ENCODE measurements at regions not wholly inside any gene's neighbourhood (a gene's known extent, or its start where the extent isn't known, plus 50 kb on each side); places are given as distances from the start of the nearest gene placed in this dataset.

GRCh38 chr3:30184091-30184810 lies 422.1 kb upstream of the TGFBR2 start:
- no peak for DNase-seq (ENCODE audit: low spot score)
- no peak overlapping the region for H3K4me3 Mint-ChIP-seq
- no peaks in the 10 kb centered on the region for H3K4me1 Mint-ChIP-seq (ENCODE audit: low read depth)
- H3K27ac Mint-ChIP-seq, result no peak overlapping the region
- H3K9me3 Mint-ChIP-seq, result no peaks in the 10 kb centered on the region
- H3K27me3 Mint-ChIP-seq (ENCODE audit: insufficient read depth), result peaks cover 20% of the 10 kb centered on the region
- no peaks in the 10 kb centered on the region for H3K36me3 Mint-ChIP-seq (ENCODE audit: low read depth)
- intact Hi-C loops (cut with micrococcal nuclease), result no loop called here

- no peaks in the 10 kb centered on the region for H3K4me1 Mint-ChIP-seq (ENCODE audit: low read depth)
- intact Hi-C loops (cut with micrococcal nuclease), result no loop called here
- DNase-seq (ENCODE audit: low spot score), result no peak
- peaks cover 23% of the 10 kb centered on the region for H3K27me3 Mint-ChIP-seq (ENCODE audit: insufficient read depth)
- H3K4me3 Mint-ChIP-seq, result no peak overlapping the region
- no peak overlapping the region for H3K27ac Mint-ChIP-seq
- H3K9me3 Mint-ChIP-seq, result no peaks in the 10 kb centered on the region
- H3K36me3 Mint-ChIP-seq (ENCODE audit: low read depth), result no peaks in the 10 kb centered on the region
These were observed 420.5 kb upstream of the TGFBR2 start for GRCh38 chr3:30185872-30186271.

GRCh38 chr3:30186741-30187219 lies 419.6 kb upstream of the TGFBR2 start:
- H3K4me3 Mint-ChIP-seq, result no peak overlapping the region
- no peaks in the 10 kb centered on the region for H3K36me3 Mint-ChIP-seq (ENCODE audit: low read depth)

GRCh38 chr3:30187366-30187765 lies 419.0 kb upstream of the TGFBR2 start:
- Mint-ChIP-seq H3K27ac (no peak overlapping the region), H3K4me1 (ENCODE audit: low read depth) (no peaks in the 10 kb centered on the region), H3K27me3 (ENCODE audit: insufficient read depth) (peaks cover 20% of the 10 kb centered on the region), H3K9me3 (no peaks in the 10 kb centered on the region), H3K36me3 (ENCODE audit: low read depth) (no peaks in the 10 kb centered on the region), H3K4me3 (no peak overlapping the region)
- no peak for DNase-seq (ENCODE audit: low spot score)
- intact Hi-C loops (cut with micrococcal nuclease), result no loop called here

More at GRCh38 chr3:30186741-30187219, 419.6 kb upstream of the TGFBR2 start:
- H3K4me1 Mint-ChIP-seq (ENCODE audit: low read depth), result no peaks in the 10 kb centered on the region
- peaks cover 20% of the 10 kb centered on the region for H3K27me3 Mint-ChIP-seq (ENCODE audit: insufficient read depth)
- no peak for DNase-seq (ENCODE audit: low spot score)
- no peak overlapping the region for H3K27ac Mint-ChIP-seq
- H3K9me3 Mint-ChIP-seq, result no peaks in the 10 kb centered on the region
- intact Hi-C loops (cut with micrococcal nuclease), result no loop called here

GRCh38 chr3:30188713-30189112 lies 417.7 kb upstream of the TGFBR2 start:
- no peaks in the 10 kb centered on the region for H3K4me1 Mint-ChIP-seq (ENCODE audit: low read depth)
- DNase-seq (ENCODE audit: low spot score), result no peak
- no peaks in the 10 kb centered on the region for H3K9me3 Mint-ChIP-seq

GRCh38 chr3:30189900-30190299 lies 416.5 kb upstream of the TGFBR2 start:
- H3K9me3 Mint-ChIP-seq, result no peaks in the 10 kb centered on the region
- no peak for DNase-seq (ENCODE audit: low spot score)
- no peak overlapping the region for H3K27ac Mint-ChIP-seq
- H3K4me1 Mint-ChIP-seq (ENCODE audit: low read depth), result no peaks in the 10 kb centered on the region
- H3K27me3 Mint-ChIP-seq (ENCODE audit: insufficient read depth), result peaks cover 21% of the 10 kb centered on the region
- intact Hi-C loops (cut with micrococcal nuclease), result no loop called here
- no peaks in the 10 kb centered on the region for H3K36me3 Mint-ChIP-seq (ENCODE audit: low read depth)
- no peak overlapping the region for H3K4me3 Mint-ChIP-seq

More at GRCh38 chr3:30188713-30189112, 417.7 kb upstream of the TGFBR2 start:
- H3K36me3 Mint-ChIP-seq (ENCODE audit: low read depth), result no peaks in the 10 kb centered on the region
- intact Hi-C loops (cut with micrococcal nuclease), result no loop called here
- peaks cover 20% of the 10 kb centered on the region for H3K27me3 Mint-ChIP-seq (ENCODE audit: insufficient read depth)
- H3K4me3 Mint-ChIP-seq, result no peak overlapping the region
- H3K27ac Mint-ChIP-seq, result no peak overlapping the region

GRCh38 chr3:30193625-30194044 lies 412.8 kb upstream of the TGFBR2 start:
- no peak overlapping the region for H3K4me3 Mint-ChIP-seq
- peaks cover 6% of the 10 kb centered on the region for H3K4me1 Mint-ChIP-seq (ENCODE audit: low read depth)
- intact Hi-C loops (cut with micrococcal nuclease), result no loop called here
- H3K9me3 Mint-ChIP-seq, result no peaks in the 10 kb centered on the region
- H3K27ac Mint-ChIP-seq, result no peak overlapping the region
- no peaks in the 10 kb centered on the region for H3K36me3 Mint-ChIP-seq (ENCODE audit: low read depth)
- DNase-seq (ENCODE audit: low spot score), result no peak
- peaks cover 10% of the 10 kb centered on the region for H3K27me3 Mint-ChIP-seq (ENCODE audit: insufficient read depth)

GRCh38 chr3:30195352-30195751 lies 411.0 kb upstream of the TGFBR2 start:
- intact Hi-C loops (cut with micrococcal nuclease), result no loop called here

GRCh38 chr3:30198162-30198561 lies 408.2 kb upstream of the TGFBR2 start:
- no peak for DNase-seq (ENCODE audit: low spot score)
- Mint-ChIP-seq H3K27me3 (ENCODE audit: insufficient read depth) (peaks cover 2% of the 10 kb centered on the region), H3K4me1 (ENCODE audit: low read depth) (peaks cover 14% of the 10 kb centered on the region), H3K4me3 (no peak overlapping the region), H3K36me3 (ENCODE audit: low read depth) (no peaks in the 10 kb centered on the region), H3K9me3 (no peaks in the 10 kb centered on the region), H3K27ac (no peak overlapping the region)
- intact Hi-C loops (cut with micrococcal nuclease), result loop anchor here (2.0 kb wide), 1 partner anchor 407 kb away; no protein-coding TSS in a partner anchor

More at GRCh38 chr3:30195352-30195751, 411.0 kb upstream of the TGFBR2 start:
- no peak overlapping the region for H3K27ac Mint-ChIP-seq
- H3K4me1 Mint-ChIP-seq (ENCODE audit: low read depth), result peaks cover 14% of the 10 kb centered on the region
- no peaks in the 10 kb centered on the region for H3K9me3 Mint-ChIP-seq
- DNase-seq (ENCODE audit: low spot score), result no peak
- H3K4me3 Mint-ChIP-seq, result no peak overlapping the region
- peaks cover 5% of the 10 kb centered on the region for H3K27me3 Mint-ChIP-seq (ENCODE audit: insufficient read depth)
- H3K36me3 Mint-ChIP-seq (ENCODE audit: low read depth), result no peaks in the 10 kb centered on the region

GRCh38 chr3:30199096-30199759 lies 407.2 kb upstream of the TGFBR2 start:
- H3K4me3 Mint-ChIP-seq, result no peak overlapping the region
- H3K27me3 Mint-ChIP-seq (ENCODE audit: insufficient read depth), result no peaks in the 10 kb centered on the region
- no peak overlapping the region for H3K27ac Mint-ChIP-seq
- no peaks in the 10 kb centered on the region for H3K9me3 Mint-ChIP-seq
- H3K4me1 Mint-ChIP-seq (ENCODE audit: low read depth), result peaks cover 14% of the 10 kb centered on the region
- intact Hi-C loops (cut with micrococcal nuclease), result loop anchor here (1.0 to 2.0 kb wide), 4 partner anchors 86 to 494 kb away; no protein-coding TSS in a partner anchor
- no peaks in the 10 kb centered on the region for H3K36me3 Mint-ChIP-seq (ENCODE audit: low read depth)
- peak; percentile 31 for DNase-seq (ENCODE audit: low spot score)

- Mint-ChIP-seq H3K9me3 (no peaks in the 10 kb centered on the region), H3K27me3 (ENCODE audit: insufficient read depth) (no peaks in the 10 kb centered on the region), H3K4me3 (no peak overlapping the region), H3K36me3 (ENCODE audit: low read depth) (no peaks in the 10 kb centered on the region), H3K4me1 (ENCODE audit: low read depth) (peaks cover 14% of the 10 kb centered on the region), H3K27ac (no peak overlapping the region)
- intact Hi-C loops (cut with micrococcal nuclease), result loop anchor here (1.0 to 2.0 kb wide), 4 partner anchors 87 to 493 kb away; no protein-coding TSS in a partner anchor
- no peak for DNase-seq (ENCODE audit: low spot score)
These were observed 406.5 kb upstream of the TGFBR2 start for GRCh38 chr3:30199855-30200254.

GRCh38 chr3:30201715-30202114 lies 404.7 kb upstream of the TGFBR2 start:
- H3K9me3 Mint-ChIP-seq, result no peaks in the 10 kb centered on the region
- H3K4me1 Mint-ChIP-seq (ENCODE audit: low read depth), result peaks cover 21% of the 10 kb centered on the region
- intact Hi-C loops (cut with micrococcal nuclease), result no loop called here
- DNase-seq (ENCODE audit: low spot score), result no peak
- peaks cover 2% of the 10 kb centered on the region for H3K27me3 Mint-ChIP-seq (ENCODE audit: insufficient read depth)
- no peaks in the 10 kb centered on the region for H3K36me3 Mint-ChIP-seq (ENCODE audit: low read depth)
- H3K27ac Mint-ChIP-seq, result no peak overlapping the region
- H3K4me3 Mint-ChIP-seq, result no peak overlapping the region

GRCh38 chr3:30203301-30203700 lies 403.1 kb upstream of the TGFBR2 start:
- Mint-ChIP-seq H3K9me3 (no peaks in the 10 kb centered on the region), H3K4me3 (no peak overlapping the region), H3K4me1 (ENCODE audit: low read depth) (peaks cover 18% of the 10 kb centered on the region), H3K27me3 (ENCODE audit: insufficient read depth) (peaks cover 2% of the 10 kb centered on the region), H3K36me3 (ENCODE audit: low read depth) (no peaks in the 10 kb centered on the region), H3K27ac (no peak overlapping the region)
- no peak for DNase-seq (ENCODE audit: low spot score)
- intact Hi-C loops (cut with micrococcal nuclease), result no loop called here

Measured in activated T-helper 1 cell treated with anti-CD3 and anti-CD28 coated beads, Interleukin-12 subunit alpha, Interleukin-12 subunit beta, Interleukin-2, Interleukin-4 antibody, amounts not matched to agents 30 ng/mL and 10 ng/mL and 1 ng/mL, durations not matched to agents 14 hours and 24 hours and 36 hours (primary cell).